KG1 (cell line): ENCODE measurements at regions not wholly inside any gene's neighbourhood (a gene's known extent, or its start where the extent isn't known, plus 50 kb on each side); places are given as distances from the start of the nearest gene placed in this dataset.

ENCODE experiments used
- DNase-seq: peaks from one replicate; lab custom pipeline; 2025; lab: John Stamatoyannopoulos, UW

- no peak for DNase-seq
Observed at GRCh38 chr10:121426307-121426706, 171.9 kb downstream of the FGFR2 start.
